ENCODE measurements at regions not wholly inside any gene's neighbourhood (a gene's known extent, or its start where the extent isn't known, plus 50 kb on each side); places are given as distances from the start of the nearest gene placed in this dataset.

DNA sequence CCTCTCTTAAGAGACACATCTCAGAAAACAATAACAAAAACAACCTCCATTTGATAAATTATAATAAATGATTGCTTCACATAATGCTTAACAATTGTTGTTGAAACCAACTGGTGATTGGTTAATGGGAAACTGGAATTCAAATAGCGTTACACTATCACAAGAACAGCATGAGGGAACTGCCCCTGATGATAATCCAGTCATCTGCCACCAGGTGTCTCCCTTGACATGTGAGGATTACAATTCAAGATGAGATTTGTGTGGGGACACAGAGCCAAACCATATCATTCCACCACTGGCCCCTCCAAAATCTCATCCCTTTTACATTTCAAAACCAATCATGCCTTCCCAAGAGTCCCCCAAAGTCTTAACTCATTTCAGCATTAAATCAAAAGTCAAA lies 375.9 kb downstream of the BMPER start:
- no peaks in the 10 kb centered on the region for H3K27me3 ChIP-seq
- H3K4me3 ChIP-seq = no peak overlapping the region
- H3K36me3 ChIP-seq = no peaks in the 10 kb centered on the region
- intact Hi-C loops (cut with DNase I; ENCODE audit: low total_unique reads) (no loop called here), in situ Hi-C loops (cut with MboI; ENCODE audit: low pct_ligation_motif_present in 1 of 4, low pct_unique_long_range_greater_than_20kb in 1 of 4, low sequenced_read_pairs in 3 of 4) (no loop called here)
- TF ChIP-seq EP300 (IDR thresholded peaks at IDR 0.05; ENCODE audit: low read depth) = no peak
- TF ChIP-seq, protein P1, sequence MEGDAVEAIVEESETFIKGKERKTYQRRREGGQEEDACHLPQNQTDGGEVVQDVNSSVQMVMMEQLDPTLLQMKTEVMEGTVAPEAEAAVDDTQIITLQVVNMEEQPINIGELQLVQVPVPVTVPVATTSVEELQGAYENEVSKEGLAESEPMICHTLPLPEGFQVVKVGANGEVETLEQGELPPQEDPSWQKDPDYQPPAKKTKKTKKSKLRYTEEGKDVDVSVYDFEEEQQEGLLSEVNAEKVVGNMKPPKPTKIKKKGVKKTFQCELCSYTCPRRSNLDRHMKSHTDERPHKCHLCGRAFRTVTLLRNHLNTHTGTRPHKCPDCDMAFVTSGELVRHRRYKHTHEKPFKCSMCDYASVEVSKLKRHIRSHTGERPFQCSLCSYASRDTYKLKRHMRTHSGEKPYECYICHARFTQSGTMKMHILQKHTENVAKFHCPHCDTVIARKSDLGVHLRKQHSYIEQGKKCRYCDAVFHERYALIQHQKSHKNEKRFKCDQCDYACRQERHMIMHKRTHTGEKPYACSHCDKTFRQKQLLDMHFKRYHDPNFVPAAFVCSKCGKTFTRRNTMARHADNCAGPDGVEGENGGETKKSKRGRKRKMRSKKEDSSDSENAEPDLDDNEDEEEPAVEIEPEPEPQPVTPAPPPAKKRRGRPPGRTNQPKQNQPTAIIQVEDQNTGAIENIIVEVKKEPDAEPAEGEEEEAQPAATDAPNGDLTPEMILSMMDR (IDR thresholded peaks at IDR 0.05) = peak in 4 of 5 experiments; percentile 11 to 32 (median 21)
- peak; percentile 8 for DNase-seq
- H3K9me3 ChIP-seq = no peaks in the 10 kb centered on the region
- H3K27ac ChIP-seq = no peak overlapping the region
- 67 to 74% methylated on average over 1 of the region's 1 CpG for whole genome bisulfite sequencing, 2 donors (ENCODE audit: low coverage in 1 of 2)
- H3K4me1 ChIP-seq = no peaks in the 10 kb centered on the region

DNA sequence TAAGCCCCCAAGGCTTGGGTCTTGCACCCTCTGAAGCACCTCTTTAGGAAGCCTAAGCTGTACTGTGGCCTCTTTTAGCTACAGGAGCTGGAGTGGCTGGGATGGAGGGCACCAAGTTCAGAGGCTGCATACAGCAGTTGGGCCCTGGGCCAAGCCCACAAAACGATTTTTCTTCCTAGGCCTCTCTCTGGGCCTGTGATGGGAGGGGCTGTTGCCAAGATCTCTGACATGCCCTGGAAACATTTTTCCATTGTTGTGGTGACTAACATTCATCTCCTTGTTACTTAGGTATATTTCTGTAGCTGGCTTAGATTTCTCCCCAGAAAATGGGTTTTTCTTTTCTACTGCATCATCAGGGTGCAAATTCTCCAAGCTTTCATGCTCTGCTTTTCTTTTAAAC lies 375.7 kb upstream of the NPSR1 start:
- Histone ChIP-seq H3K4me1 (no peaks in the 10 kb centered on the region), H3K27me3 (no peaks in the 10 kb centered on the region), H3K9me3 (no peaks in the 10 kb centered on the region), H3K36me3 (no peaks in the 10 kb centered on the region), H3K27ac (no peak overlapping the region), H3K4me3 (no peak overlapping the region)
- 21% methylated on average over 1 of the region's 1 CpG; no CpG with 5 or more reads in 1 of the 2 donors for WGBS, 2 donors (ENCODE audit: low coverage in 1 of 2)
- DNase-seq = no peak
- TF ChIP-seq, protein P1 (IDR thresholded peaks at IDR 0.05) = no peak
- TF ChIP-seq POLR2A (IDR thresholded peaks at IDR 0.05) (no peak), EP300 (IDR thresholded peaks at IDR 0.05; ENCODE audit: low read depth) (no peak), POLR2AphosphoS5 (IDR thresholded peaks at IDR 0.05) (no peak)
- in situ Hi-C loops (cut with MboI; ENCODE audit: low pct_ligation_motif_present in 1 of 4, low pct_unique_long_range_greater_than_20kb in 1 of 4, low sequenced_read_pairs in 3 of 4) (no loop called here), intact Hi-C loops (cut with DNase I; ENCODE audit: low total_unique reads) (no loop called here)

DNA sequence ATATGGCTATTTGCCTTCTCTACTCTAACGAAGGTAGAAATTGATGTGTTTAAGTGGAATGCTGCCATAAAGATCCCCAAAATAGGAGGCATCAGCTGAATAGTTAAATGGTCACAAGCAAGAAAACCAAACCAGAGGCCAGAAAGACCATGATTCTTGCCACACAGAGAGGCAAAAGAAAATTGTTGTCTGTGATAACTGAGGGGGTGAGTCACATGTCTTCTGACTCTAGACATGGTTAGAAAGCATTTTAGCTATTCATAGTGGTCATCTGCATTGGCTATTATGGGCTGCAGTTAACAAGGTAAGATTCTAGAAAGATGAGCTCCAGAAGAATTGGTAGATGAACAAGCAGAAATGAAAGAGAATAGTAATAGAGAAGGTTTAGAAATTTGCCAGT lies 361.4 kb upstream of the NPSR1 start:
- H3K9me3 ChIP-seq = no peaks in the 10 kb centered on the region
- WGBS, 2 donors (ENCODE audit: low coverage in 1 of 2) = 87% methylated on average over 1 of the region's 1 CpG; no CpG with 5 or more reads in 1 of the 2 donors
- no peak overlapping the region for H3K4me3 ChIP-seq
- no peak overlapping the region for H3K27ac ChIP-seq
- in situ Hi-C loops (cut with MboI; ENCODE audit: low pct_ligation_motif_present in 1 of 4, low pct_unique_long_range_greater_than_20kb in 1 of 4, low sequenced_read_pairs in 3 of 4) (no loop called here), intact Hi-C loops (cut with DNase I; ENCODE audit: low total_unique reads) (no loop called here)
- H3K4me1 ChIP-seq = no peaks in the 10 kb centered on the region
- H3K36me3 ChIP-seq = no peaks in the 10 kb centered on the region
- TF ChIP-seq, protein P1 (IDR thresholded peaks at IDR 0.05) = no peak
- TF ChIP-seq POLR2AphosphoS5 (IDR thresholded peaks at IDR 0.05) (no peak), EP300 (IDR thresholded peaks at IDR 0.05; ENCODE audit: low read depth) (no peak)
- H3K27me3 ChIP-seq = no peaks in the 10 kb centered on the region
- no peak for DNase-seq

GRCh38 chr7:34298492-34299013 lies 359.5 kb upstream of the NPSR1 start:
- H3K9me3 ChIP-seq = no peaks in the 10 kb centered on the region
- 64 to 86% methylated on average over 3 to 4 of the region's 4 CpGs for WGBS, 2 donors (ENCODE audit: low coverage in 1 of 2)
- intact Hi-C loops (cut with DNase I; ENCODE audit: low total_unique reads) = no loop called here
- no peak overlapping the region for H3K4me3 ChIP-seq
- no peaks in the 10 kb centered on the region for H3K36me3 ChIP-seq
- H3K27ac ChIP-seq = no peak overlapping the region
- H3K4me1 ChIP-seq = no peaks in the 10 kb centered on the region
- H3K27me3 ChIP-seq = no peaks in the 10 kb centered on the region
- TF ChIP-seq, protein P1 (IDR thresholded peaks at IDR 0.05) = no peak
- TF ChIP-seq POLR2AphosphoS5 (IDR thresholded peaks at IDR 0.05) (no peak), EP300 (IDR thresholded peaks at IDR 0.05; ENCODE audit: low read depth) (no peak), POLR2A (IDR thresholded peaks at IDR 0.05) (no peak)
- DNase-seq = no peak
- in situ Hi-C loops (cut with MboI; ENCODE audit: low pct_ligation_motif_present in 1 of 4, low pct_unique_long_range_greater_than_20kb in 1 of 4, low sequenced_read_pairs in 3 of 4) = no loop called here

Measured in transverse colon (tissue), 4 donors.